Small intestine (tissue), 7 donors: ENCODE measurements at regions not wholly inside any gene's neighbourhood (a gene's known extent, or its start where the extent isn't known, plus 50 kb on each side); places are given as distances from the start of the nearest gene placed in this dataset.
"Not testable (repeated sequence)": the region's sequence is repeated elsewhere in the genome, so short reads cannot be mapped to it uniquely, and the experiment has no call there.

ENCODE experiments used
- DNase-seq, 2 donors: peaks; one replicate each; pipeline versions ENCODE4 v3.0.0 to v3.0.0-alpha.2; 2013
- FAIRE-seq: peaks from 2 replicates; lab custom pipeline; 2012; peaks lifted over from hg19 to GRCh38; lab: Jason Lieb, UNC
- H3K27ac ChIP-seq, 3 donors: one replicate each; pipeline ENCODE4 v1.5.1; 2013; ENCODE audit warnings: low read length in 2 of 3, mild to moderate bottlenecking in 2 of 3, control low read depth in 1 of 3, inconsistent platforms in 1 of 3, low read depth in 1 of 3, moderate library complexity in 1 of 3
- H3K27me3 ChIP-seq, 3 donors: one replicate each; pipeline ENCODE4 v1.6.1; 2013; ENCODE audit warnings: low read length in 3 of 3, inconsistent platforms in 1 of 3; ENCODE audit not compliant: control insufficient read depth in 3 of 3, insufficient read depth in 3 of 3
- H3K36me3 ChIP-seq, 3 donors: one replicate each; pipeline ENCODE4 v1.6.1; 2013; ENCODE audit warnings: low read length in 3 of 3, inconsistent platforms in 1 of 3, low read depth in 1 of 3, mild to moderate bottlenecking in 1 of 3, moderate library complexity in 1 of 3; ENCODE audit not compliant: control insufficient read depth in 3 of 3, insufficient read depth in 2 of 3
- H3K4me1 ChIP-seq, 3 donors: one replicate each; pipeline ENCODE4 v1.6.1; 2013; ENCODE audit warnings: low read length in 2 of 3, inconsistent platforms in 1 of 3, low read depth in 1 of 3, mild to moderate bottlenecking in 1 of 3, moderate library complexity in 1 of 3; ENCODE audit not compliant: control insufficient read depth in 3 of 3, insufficient read depth in 2 of 3
- H3K4me3 ChIP-seq, 3 donors: one replicate each; pipeline ENCODE4 v1.5.1; 2013; ENCODE audit warnings: low read length in 3 of 3, control low read depth in 1 of 3, inconsistent platforms in 1 of 3, low read depth in 1 of 3, mild to moderate bottlenecking in 1 of 3, moderate library complexity in 1 of 3
- H3K9me3 ChIP-seq, 2 donors: one replicate each; pipeline ENCODE4 v1.6.1; 2013; ENCODE audit warnings: low read depth in 1 of 2, low read length in 1 of 2; ENCODE audit not compliant: control insufficient read depth in 2 of 2, insufficient read depth in 1 of 2
- WGBS, 3 donors: extraction: QIAGEN DNeasy Blood & Tissue Kit; methylation state at CpG; one replicate each; pipeline ENCODE4 v1.1.7; 2013; 5-methylcytosine and 5-hydroxymethylcytosine counted together
- donor health status: healthy with polysubstance abuse.
- donor health status: control.
- donor health status: control.
- donor health status: Bipolar disorder and iron deficiency.
- donor health status: healthy.

- H3K36me3 ChIP-seq, result no peaks in the 10 kb centered on the region
- peak overlapping the region in 2 of 3 donors; percentile 52 to 68 for H3K27ac ChIP-seq
- FAIRE-seq (no peak), DNase-seq (peak; percentile 52 to 63)
- 17 to 42% (median 32%) methylated on average over 10 of the region's 10 CpGs for WGBS, 3 donors
- H3K4me3 ChIP-seq, result no peak overlapping the region
- peaks cover 1 to 28% (median 5%) of the 10 kb centered on the region in 3 donors for H3K4me1 ChIP-seq
- no peaks in the 10 kb centered on the region for H3K9me3 ChIP-seq
- no peaks in the 10 kb centered on the region for H3K27me3 ChIP-seq
These were observed 100.5 kb upstream of the ITPRID2 start for GRCh38 chr2:181790716-181791649.

- H3K27ac ChIP-seq, result no peak overlapping the region
- H3K4me3 ChIP-seq, result no peak overlapping the region
- H3K4me1 ChIP-seq, result peaks cover 1 to 23% (median 5%) of the 10 kb centered on the region in 3 donors
- FAIRE-seq (no peak), DNase-seq (no peak)
- 90 to 94% (median 91%) methylated on average over 1 of the region's 1 CpG for WGBS, 3 donors
- H3K36me3 ChIP-seq, result no peaks in the 10 kb centered on the region
- H3K9me3 ChIP-seq, result no peaks in the 10 kb centered on the region
- no peaks in the 10 kb centered on the region for H3K27me3 ChIP-seq
These were observed 98.6 kb upstream of the ITPRID2 start for GRCh38 chr2:181792906-181793305.

GRCh38 chr2:181798022-181798421 is 93.5 kb upstream of the ITPRID2 start:
- H3K4me1 ChIP-seq, result no peaks in the 10 kb centered on the region
- H3K36me3 ChIP-seq, result no peaks in the 10 kb centered on the region
- no peaks in the 10 kb centered on the region for H3K27me3 ChIP-seq
- DNase-seq, result no peak
- H3K27ac ChIP-seq, result no peak overlapping the region
- no peaks in the 10 kb centered on the region for H3K9me3 ChIP-seq
- no peak overlapping the region for H3K4me3 ChIP-seq
- no peak for FAIRE-seq
- WGBS, 3 donors, result 87 to 90% (median 90%) methylated on average over 2 of the region's 2 CpGs

- not testable (repeated sequence) for H3K4me1 ChIP-seq, H3K36me3 ChIP-seq, H3K4me3 ChIP-seq, H3K27ac ChIP-seq, H3K9me3 ChIP-seq, FAIRE-seq, H3K27me3 ChIP-seq, DNase-seq
- WGBS, 3 donors, result 90 to 100% (median 97%) methylated on average over 1 of the region's 1 CpG
These were observed 89.2 kb upstream of the ITPRID2 start for GRCh38 chr2:181802300-181802699.

GRCh38 chr2:181803903-181804799 is 87.4 kb upstream of the ITPRID2 start:
- not testable (repeated sequence) for H3K4me1 ChIP-seq, H3K9me3 ChIP-seq, FAIRE-seq, H3K27me3 ChIP-seq, H3K27ac ChIP-seq, H3K4me3 ChIP-seq, H3K36me3 ChIP-seq
- WGBS, 3 donors, result 60 to 73% (median 69%) methylated on average over 12 of the region's 12 CpGs
- DNase-seq, result peak in 1 of 2 donors; percentile 54

GRCh38 chr2:181805228-181806038 is 86.1 kb upstream of the ITPRID2 start:
- Histone ChIP-seq H3K27me3 (no peaks in the 10 kb centered on the region), H3K4me1 (peaks cover 0 to 2% (median 0%) of the 10 kb centered on the region in 3 donors), H3K27ac (peak overlapping the region in 1 of 3 donors; percentile 12), H3K4me3 (no peak overlapping the region), H3K9me3 (no peaks in the 10 kb centered on the region), H3K36me3 (no peaks in the 10 kb centered on the region)
- no peak for FAIRE-seq
- 55 to 81% (median 68%) methylated on average over 3 of the region's 3 CpGs for WGBS, 3 donors
- DNase-seq, result no peak

- H3K27me3 ChIP-seq, result no peaks in the 10 kb centered on the region
- DNase-seq, result no peak
- no peak overlapping the region for H3K4me3 ChIP-seq
- no peaks in the 10 kb centered on the region for H3K36me3 ChIP-seq
- no peak for FAIRE-seq
- H3K9me3 ChIP-seq, result no peaks in the 10 kb centered on the region
- H3K4me1 ChIP-seq, result peaks cover 0 to 2% (median 0%) of the 10 kb centered on the region in 3 donors
- 31 to 47% (median 44%) methylated on average over 1 of the region's 1 CpG for WGBS, 3 donors
- H3K27ac ChIP-seq, result peak overlapping the region in 1 of 3 donors; percentile 12
These were observed 85.5 kb upstream of the ITPRID2 start for GRCh38 chr2:181806039-181806392.

GRCh38 chr2:181807526-181807925 is 84.0 kb upstream of the ITPRID2 start:
- no peak for FAIRE-seq
- no peaks in the 10 kb centered on the region for H3K9me3 ChIP-seq

More at GRCh38 chr2:181807526-181807925, 84.0 kb upstream of the ITPRID2 start:
- Histone ChIP-seq H3K4me1 (peaks cover 2 to 8% (median 3%) of the 10 kb centered on the region in 3 donors), H3K4me3 (no peak overlapping the region), H3K27ac (no peak overlapping the region), H3K36me3 (no peaks in the 10 kb centered on the region), H3K27me3 (no peaks in the 10 kb centered on the region)
- 82 to 89% (median 84%) methylated on average over 2 of the region's 2 CpGs for WGBS, 3 donors
- no peak for DNase-seq
